HPDE6-E6E7 (cell line): ENCODE measurements at regions not wholly inside any gene's neighbourhood (a gene's known extent, or its start where the extent isn't known, plus 50 kb on each side); places are given as distances from the start of the nearest gene placed in this dataset.

Source experiments
- DNase-seq: peaks from one replicate; pipeline ENCODE4 v3.0.0; 2011; ENCODE audit warnings: missing footprints; ENCODE audit errors: extremely low spot score

- no peak for DNase-seq
Measured at GRCh38 chr16:54482892-54483574, 196.4 kb upstream of the IRX3 start.

- DNase-seq: no peak
Measured at GRCh38 chr16:54480429-54480828, 193.8 kb upstream of the IRX3 start.

GRCh38 chr16:54479546-54479945 is 193.0 kb upstream of the IRX3 start:
- no peak for DNase-seq

- no peak for DNase-seq
Measured at GRCh38 chr16:54477714-54478113, 191.1 kb upstream of the IRX3 start.

- no peak for DNase-seq
Measured at GRCh38 chr16:54475019-54475601, 188.5 kb upstream of the IRX3 start.

GRCh38 chr16:54473226-54473993 is 186.8 kb upstream of the IRX3 start:
- DNase-seq: no peak

- no peak for DNase-seq
Measured at GRCh38 chr16:54467398-54467797, 180.8 kb upstream of the IRX3 start.

GRCh38 chr16:54466233-54466632 is 179.6 kb upstream of the IRX3 start:
- no peak for DNase-seq

- no peak for DNase-seq
Measured at GRCh38 chr16:54465063-54465462, 178.5 kb upstream of the IRX3 start.

- DNase-seq: no peak
Measured at GRCh38 chr16:54462771-54463170, 176.2 kb upstream of the IRX3 start.

GRCh38 chr16:54462151-54462651 is 175.6 kb upstream of the IRX3 start:
- no peak for DNase-seq

GRCh38 chr16:54460263-54460860 is 173.8 kb upstream of the IRX3 start:
- DNase-seq: no peak

GRCh38 chr16:54459509-54460262 is 173.1 kb upstream of the IRX3 start:
- DNase-seq: no peak

- DNase-seq: no peak
Measured at GRCh38 chr16:54458923-54459322, 172.3 kb upstream of the IRX3 start.

GRCh38 chr16:54456291-54456690 is 169.7 kb upstream of the IRX3 start:
- DNase-seq: no peak

- no peak for DNase-seq
Measured at GRCh38 chr16:54455030-54455725, 168.6 kb upstream of the IRX3 start.

- no peak for DNase-seq
Measured at GRCh38 chr16:54454616-54455015, 168.0 kb upstream of the IRX3 start.

- DNase-seq: no peak
Measured at GRCh38 chr16:54453871-54454270, 167.3 kb upstream of the IRX3 start.

- DNase-seq: peak; percentile 25
Measured at GRCh38 chr16:54447576-54448440, 161.2 kb upstream of the IRX3 start.

GRCh38 chr16:54446639-54447038 is 160.1 kb upstream of the IRX3 start:
- no peak for DNase-seq
